NCI-H1105 treated with DMSO at 0.1 percent for 48 hours (cell line): ENCODE measurements at regions not wholly inside any gene's neighbourhood (a gene's known extent, or its start where the extent isn't known, plus 50 kb on each side); places are given as distances from the start of the nearest gene placed in this dataset.

Experiments used
- DNase-seq: peaks from one replicate; lab custom pipeline; 2025; lab: John Stamatoyannopoulos, UW

DNA sequence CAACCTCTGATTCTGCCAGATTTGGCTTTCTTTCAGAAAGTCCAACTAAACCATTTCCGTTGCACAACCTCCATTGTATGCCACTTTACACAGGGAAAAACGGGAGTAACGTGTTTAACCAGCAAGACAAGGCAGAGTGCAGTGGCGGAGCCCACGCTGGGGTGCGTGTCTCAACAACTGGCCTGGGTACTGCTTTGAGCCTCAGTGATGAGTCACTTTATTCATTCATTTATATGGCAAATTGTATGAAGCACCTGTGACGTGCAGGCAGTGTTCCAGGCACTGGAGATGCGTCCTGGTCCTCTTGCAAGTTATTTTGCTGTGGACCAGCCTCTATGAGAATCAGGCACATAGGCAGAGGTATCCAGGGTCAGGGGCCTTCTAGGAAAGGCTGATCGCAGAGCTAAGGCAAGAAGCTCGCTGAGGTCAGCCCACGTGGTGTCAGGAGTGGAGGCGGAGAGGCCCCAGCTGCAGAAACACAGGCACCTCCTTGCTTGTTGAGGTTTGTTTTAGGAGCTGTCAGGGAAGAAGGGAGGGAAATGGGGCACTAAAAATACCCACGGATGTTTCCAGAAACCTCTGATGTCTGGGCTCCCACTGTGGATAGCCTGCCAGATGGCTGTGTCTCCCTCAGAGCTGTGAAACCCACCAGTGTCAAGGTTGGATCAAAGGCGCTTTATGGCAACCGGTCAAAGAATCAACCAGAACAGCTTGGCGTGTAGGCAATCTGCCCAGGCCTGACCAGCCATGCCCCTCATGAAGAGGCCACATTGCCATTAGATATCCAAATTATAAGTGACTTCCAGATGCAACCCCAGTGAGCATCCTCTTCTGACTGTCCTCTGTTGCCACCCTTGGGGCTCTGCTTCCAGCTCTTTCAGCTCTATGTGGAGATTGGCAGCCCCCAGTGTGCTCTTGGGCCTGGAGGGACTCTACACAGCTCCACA, 157.2 kb downstream of the CD83 start:
- no peak for DNase-seq

DNA sequence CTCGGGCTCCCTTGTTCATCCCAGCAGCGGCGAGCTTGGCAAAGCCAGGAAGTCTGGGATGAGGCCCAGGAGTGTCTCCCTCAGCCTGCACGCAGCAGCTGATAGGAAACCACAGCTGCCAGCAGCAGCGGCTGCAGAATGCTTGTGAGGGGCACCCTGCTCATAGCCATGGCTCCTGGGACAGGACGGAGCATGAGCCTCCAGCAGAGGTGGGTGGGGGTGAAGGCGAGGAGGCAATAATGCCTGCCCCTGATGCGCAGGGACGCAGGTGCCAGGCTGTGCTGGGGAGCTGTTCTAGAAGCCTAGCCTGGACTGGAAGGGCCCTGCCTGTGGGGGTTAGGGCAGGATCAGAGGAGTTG, 157.9 kb downstream of the CD83 start:
- DNase-seq = no peak

DNA sequence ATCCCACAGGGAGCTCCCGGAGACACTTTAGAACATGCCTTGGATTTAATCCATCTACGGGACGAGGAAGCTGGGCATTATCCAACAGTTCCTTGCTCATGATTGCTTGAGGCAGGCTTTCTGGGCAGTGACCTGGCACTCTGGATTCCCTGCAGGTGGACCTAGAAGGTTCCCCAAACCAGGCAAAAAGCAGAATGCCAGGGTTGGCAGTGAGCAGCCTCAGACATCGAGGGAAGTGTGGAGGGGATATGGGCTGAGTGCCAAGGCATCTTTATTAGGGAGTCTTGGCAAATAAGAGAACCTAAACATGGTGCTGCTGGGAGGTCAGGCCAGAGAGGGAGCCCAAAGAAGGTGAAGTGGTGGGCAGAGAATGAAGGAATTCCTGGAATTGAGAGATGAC, 158.5 kb downstream of the CD83 start:
- peak; percentile 11 for DNase-seq

DNA sequence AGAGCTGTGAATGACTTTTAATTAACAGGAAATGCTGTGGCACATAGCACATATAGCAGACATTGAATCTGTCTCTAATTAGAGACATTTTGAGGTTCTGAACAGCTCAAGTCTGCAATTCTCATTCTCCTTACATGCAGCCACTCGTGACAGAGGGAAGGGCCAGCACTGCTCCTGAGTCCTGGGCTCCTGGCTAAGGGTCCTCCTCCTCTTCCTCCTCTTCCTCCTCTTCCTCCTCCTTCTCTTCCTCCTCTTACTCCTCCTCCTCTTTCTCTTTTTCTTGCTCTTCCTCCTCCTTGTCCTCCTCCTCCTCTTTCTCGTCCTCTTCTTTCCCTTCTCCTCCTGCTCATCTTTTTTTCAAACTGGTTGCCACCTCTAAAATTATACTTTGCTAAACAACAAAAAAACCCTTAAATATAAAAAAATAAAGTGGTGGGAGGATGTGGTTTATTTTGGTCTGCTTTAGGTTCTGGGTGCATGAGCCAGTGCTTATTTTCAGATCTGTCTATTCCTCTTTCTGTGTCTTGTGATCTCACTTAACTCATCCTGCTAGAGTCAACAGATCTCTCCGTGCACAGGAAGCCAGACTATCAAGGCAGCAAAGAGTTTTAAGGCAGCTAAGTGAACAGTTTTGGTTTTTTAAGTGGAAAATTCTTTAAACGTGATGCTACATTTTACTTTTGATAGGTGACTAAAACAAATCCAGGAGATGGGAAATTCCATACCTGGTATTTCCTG, 159.3 kb downstream of the CD83 start:
- DNase-seq = no peak

DNA sequence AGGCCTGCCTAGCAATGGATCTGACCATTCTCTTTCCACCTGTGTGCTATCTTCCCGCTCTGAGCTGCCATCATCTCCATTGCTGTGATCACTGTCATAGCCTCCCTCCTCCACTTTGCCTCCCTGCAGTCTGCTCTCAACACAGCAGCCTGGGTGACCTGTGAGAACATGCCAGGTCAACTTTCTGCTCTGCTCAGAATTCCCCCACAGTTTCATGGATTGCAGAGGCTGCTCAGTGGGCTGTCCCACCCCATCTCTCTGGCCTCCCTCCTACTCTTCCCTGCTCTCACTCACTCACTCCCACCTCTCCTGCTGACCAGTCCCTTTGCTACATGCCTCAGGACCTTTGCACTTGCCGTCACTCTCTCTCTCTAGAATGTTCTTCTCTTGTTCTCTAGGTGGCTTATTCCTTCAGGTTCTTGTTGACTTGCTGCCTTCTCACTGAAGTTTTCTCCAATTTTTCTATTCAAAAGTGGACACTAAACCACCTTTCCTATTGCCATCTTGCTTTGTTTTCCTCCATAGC, 159.9 kb downstream of the CD83 start:
- no peak for DNase-seq

DNA sequence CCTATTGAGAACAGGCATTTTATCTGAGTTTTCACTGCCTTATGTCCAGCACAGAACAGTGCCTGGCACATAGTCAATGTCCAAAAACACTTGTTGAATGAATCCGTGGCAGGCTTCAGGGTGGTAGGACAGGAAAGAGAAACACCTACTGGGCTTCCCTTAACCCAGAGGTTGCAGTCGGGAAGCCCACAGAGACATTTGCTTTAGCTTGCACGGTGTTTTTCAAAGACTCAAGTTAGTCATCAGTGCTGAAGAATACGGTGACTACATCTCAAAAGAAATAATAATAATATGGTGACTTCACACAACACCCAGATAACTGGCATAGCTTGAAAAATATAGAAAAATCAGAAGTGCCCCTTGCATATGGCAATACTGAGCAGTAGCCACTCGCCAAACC, 160.4 kb downstream of the CD83 start:
- DNase-seq = no peak

DNA sequence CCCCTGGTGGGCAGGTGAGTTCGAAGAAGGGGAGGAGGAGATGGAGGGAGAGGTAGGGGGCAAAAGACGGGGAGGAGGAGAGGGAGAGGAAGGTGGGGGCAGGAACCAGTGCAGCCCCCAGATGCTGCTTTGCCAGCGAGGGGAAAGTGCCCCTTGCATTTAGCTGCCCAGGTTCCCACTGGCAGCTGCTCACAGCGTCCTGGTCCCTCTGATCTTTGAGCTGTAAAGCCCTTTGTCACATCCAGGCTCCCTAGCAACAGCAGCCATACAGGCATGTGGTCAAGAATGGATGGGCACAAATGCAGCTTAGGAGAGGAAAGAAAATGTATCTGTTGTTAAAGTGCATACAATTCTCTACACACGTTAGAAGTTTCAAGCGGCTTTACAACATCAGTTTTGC, 160.9 kb downstream of the CD83 start:
- DNase-seq = no peak

DNA sequence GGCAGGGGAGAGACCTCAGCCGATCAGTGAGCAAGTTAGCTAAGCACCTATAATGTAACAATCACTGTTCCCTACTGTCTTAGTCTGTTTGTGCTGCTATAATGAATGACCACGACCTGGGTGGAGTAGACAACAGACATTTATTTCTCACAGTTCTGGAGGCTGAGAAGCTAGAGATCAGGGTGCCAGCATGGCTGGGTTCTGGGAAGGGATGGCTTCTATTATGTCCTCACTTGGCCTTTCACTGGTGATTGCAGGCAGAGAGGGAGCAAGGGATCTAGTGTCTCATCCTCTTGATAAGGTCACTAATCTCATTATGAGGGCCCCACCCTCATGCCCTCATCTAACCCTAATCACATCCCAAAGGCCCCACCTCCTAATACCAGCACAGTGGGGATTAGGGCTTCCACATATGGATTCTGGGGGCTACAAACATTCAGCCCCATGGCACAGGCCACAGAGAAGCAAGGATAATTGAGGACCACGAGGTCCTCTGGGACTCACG, 162.5 kb downstream of the CD83 start:
- DNase-seq = no peak

DNA sequence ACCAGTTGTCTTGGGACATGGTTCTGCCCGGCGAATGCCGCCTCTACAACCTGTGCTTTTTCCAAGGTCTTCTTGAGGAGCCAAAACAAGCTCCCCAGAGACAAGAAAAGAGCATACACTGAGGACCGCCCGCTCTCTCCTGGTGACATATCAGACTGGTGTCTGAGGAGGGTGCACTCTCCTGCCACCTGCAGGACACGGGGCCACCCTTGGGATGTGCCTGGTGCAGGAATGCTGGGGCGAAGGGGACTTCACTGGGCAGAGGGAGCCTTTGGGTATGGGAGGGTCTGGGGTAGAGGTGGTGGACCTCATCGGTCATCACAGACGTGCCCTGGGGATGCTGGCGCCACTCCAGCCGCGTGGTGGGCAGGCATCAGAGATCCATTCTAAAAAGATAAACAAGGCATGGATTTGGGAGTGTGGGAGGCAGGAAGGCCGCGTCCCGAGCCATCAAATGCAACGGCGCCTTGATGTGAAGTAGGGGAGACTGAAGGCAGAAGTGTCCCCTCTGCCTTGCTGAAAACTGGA, 163.3 kb downstream of the CD83 start:
- DNase-seq = no peak

DNA sequence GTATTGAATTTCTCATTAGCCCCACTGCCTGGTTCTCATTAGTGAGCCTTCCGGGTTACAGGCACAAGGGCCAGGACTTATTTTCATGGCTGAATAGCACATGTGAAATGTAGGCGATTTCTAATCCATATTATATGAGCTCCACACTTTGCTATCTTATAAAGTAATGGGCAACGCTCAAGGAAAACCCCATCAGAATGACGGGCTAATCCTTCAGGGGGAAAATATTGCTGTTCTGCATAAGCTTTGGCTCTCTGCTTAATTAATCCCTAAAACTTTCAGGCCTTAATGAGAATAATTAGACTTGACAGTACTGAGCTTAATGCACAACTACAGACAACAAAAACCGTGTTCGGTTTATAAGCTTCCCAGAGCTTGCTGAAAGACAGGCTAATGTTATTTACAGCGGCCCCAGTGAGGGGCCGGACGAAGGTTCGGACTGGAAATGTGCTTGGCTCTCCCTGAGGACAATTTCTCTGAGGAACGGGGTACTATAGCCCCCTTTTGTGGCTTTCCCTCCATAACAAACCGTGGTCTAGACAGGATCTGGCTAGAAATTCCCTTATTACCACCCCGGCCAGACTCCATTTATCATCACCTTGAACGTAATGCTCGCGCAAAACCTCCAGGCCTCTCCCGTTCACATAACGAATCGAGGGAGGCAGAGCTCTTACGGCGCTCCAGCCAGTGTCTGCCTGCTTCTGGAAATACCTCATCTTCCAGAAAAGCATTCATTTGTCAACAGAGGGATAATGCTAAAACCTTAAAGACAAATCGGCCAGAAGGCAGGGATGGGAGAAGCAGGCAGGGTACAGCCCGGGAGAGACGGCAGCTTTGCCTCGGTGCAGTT, 164.5 kb downstream of the CD83 start:
- DNase-seq = no peak

DNA sequence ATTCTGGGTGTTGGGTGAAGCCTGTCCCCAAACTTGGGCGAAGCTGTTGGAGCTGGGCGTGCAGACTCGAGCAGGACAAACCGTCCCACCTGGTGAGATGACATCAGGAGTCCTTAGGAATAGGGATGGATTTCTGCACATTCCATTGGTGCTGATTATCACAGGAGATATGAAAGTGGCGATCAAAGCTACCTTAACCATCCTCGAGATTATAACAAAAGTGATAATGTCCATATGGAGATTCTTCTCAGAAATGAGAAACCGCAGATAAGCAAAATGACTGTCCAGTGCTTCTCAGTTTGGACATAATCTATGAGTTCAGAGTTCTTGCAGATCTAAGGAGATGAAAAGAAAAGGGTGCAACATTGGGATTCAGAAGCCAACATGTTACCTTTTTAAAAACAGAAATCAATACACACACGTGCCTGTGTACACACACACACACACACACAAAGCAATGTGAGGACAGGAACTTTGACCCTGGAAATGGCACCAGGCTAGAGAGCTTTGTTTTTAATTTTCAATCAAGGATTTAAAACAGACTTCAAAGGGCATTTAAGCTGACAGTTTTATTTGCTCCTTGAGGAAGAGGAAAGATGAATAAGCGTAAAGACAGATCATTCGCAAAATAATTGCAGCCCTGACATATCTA, 165.4 kb downstream of the CD83 start:
- no peak for DNase-seq

DNA sequence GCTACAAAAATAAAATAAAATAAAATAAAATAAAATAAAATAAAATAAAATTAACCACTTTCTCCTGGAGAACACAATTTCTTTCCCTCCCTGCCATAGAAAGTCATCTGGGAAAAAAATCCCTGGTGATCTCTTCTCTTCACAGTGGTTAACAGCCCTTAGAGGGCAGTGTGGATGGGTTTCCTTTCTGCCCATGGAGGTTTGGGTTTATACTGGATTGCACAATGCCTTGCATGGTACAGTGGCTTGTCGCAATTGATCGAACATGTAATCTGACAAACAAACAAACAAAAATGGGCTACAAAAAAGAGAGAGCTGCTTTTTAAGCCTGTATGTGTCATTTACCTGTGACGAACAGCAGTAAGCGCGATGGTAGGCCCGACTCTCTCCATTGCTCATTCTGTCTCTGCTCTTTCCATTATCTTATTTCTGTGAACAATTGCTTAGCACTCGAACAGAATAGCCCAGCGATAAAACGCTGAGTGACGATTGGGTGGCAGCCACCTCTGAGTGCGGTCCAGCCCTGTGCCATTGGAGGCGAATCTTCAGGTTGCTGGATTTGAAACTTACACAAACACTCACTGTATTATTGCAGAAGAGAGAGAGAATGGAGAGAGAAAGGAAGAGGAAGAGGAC, 166.1 kb downstream of the CD83 start:
- DNase-seq = no peak

DNA sequence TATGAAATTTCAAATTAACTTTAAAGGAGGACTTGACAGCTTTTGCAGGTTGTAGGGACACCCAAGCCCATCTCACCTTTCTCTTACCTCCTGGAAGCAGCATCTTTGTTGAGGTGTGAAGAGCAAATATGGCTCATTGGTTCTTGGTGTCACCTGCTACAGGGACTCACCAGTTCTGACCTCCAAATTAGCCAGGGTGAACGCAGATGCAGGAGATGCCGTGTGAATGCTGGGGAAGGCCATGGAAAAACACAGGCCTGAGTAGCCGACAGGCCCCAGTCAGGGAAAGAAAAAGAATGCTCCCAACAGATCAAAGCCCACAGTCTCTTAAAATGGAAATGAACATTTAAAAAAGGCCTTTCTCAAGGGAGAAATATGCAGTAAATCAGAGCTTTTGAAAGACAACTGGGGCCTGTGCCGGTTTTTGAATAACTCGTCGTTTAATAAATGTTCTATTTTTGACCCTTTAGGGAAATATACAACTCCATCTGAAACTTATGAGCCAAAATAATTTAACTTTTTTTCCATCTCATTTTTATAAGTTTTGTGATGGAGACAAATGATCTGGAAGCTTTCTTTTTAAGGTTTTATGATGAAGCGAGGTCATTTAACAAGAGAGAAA, 167.5 kb downstream of the CD83 start:
- DNase-seq = no peak

DNA sequence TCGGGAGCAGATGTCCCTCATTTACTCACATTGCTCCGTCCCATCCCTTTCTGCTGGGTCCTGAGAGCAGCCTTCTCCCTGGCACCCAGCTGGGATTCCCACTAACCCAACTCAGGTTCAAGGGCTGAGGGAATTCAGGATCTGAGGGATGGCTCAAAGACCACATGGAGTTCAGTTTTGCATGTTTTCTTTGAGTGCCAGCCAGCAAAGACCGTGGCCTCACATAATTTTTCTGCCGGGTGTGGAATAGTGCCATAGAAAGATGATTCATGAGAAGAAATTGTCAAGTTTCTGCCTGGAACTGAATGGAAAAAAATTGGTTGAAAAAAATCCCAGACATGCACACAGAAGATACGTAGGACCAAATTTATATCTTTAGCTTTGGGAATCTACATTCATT, 168.6 kb downstream of the CD83 start:
- DNase-seq = no peak

DNA sequence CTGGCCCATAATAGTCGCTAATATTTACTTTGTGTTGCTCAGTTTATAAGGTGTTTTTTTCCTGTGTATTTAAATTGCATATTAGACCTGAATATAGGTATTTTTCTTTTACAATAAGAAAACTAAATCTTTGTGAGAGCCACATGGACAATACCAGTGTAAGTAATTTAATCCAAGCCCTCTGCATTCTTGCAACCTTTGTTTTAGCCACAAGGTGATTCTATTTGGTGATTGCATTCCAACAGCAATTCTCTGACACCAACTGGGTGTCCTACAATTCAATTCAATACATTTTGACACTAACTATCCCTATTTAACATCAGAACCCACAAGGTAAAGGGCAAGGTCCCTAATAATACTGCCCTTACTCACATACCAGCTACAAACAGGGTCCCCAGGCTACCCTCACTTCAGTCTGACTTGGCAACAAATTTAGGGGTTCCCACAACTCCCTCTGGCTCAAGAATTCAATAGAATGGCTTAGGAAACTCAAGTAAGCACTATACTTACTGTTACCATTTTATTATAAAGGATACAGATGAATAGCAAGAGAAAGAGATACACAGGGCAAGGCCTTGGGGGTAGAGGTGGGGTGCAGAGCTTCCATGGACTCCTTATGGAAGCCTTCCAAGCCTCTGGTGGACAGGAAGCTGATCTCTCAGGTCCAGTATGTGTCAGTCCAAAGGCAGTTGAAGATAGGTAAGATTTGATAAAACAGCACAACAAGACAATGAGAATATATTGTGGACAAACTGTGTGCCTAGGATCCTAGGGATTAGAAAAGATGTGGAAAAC, 169.3 kb downstream of the CD83 start:
- no peak for DNase-seq

DNA sequence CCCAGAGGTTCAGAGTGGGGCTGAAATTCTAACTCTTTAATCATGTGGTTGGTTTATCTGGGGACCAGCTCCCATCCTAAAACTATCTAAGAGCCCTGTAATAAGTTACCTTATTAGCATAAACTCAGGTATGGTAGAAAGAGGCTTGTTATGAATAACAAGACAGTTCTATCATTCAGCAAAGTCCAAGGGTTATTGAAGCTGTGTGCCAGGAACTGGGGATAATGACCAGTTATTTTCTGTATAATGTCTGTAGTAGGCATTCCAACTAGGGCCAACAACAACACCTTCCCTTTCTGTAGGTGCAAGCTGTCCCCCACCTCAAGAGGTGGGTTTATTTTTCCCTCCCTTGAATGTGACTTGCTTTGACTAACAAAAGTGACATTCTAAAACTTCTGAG, 170.1 kb downstream of the CD83 start:
- DNase-seq = no peak

DNA sequence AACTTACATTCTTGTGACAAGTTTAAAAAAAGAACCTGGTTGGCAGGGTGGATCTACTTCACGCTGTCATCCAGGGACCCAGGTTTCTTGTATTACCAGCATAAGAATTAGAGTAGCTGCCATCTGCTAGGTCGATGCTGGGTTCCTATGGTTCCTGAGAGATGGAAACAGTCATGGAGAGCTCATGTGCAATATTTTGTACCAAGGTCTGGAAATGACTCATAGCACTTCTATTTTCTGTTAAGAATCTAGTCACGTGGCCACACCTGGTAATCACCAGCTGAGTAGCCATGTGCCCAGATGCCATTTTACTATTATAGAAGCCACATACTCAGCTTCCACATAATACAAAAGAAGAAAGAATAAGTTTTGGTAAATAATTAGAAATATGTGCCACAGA, 171.3 kb downstream of the CD83 start:
- DNase-seq = no peak

DNA sequence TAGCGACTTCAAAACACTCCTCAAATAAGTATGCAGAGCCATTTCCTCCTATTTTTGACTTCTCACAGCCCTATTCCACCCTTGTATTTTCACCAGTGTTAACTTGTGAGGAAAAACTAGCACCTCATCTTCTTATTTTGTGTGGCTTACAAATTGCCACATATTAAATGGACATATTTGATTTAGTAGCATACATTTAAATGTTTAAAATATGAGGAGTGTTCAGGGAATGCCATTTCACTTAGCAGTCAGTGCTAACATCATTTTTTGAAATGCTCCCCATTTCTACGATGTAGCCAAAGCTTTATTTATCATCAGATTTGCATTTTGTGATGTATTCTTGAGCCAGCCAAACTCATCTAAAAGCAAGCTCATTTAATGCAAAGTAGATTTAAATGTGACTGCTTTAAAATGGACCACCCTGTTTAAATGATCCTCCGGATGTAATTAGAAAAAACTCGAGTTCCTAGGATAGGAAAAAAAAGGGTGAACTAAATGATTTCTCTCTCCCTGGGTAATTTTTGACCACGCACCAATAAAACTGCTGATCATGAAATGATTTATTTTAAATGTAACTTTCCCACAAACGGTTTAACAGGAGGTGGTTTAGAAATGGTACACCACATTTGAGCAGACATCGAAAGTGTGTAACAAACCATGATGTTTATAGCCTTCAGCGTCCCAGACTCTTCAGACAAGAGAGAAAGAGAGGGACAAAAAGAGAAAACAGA, 172.6 kb downstream of the CD83 start:
- no peak for DNase-seq
